ENCODE measurements at regions not wholly inside any gene's neighbourhood (a gene's known extent, or its start where the extent isn't known, plus 50 kb on each side); places are given as distances from the start of the nearest gene placed in this dataset.

DNA sequence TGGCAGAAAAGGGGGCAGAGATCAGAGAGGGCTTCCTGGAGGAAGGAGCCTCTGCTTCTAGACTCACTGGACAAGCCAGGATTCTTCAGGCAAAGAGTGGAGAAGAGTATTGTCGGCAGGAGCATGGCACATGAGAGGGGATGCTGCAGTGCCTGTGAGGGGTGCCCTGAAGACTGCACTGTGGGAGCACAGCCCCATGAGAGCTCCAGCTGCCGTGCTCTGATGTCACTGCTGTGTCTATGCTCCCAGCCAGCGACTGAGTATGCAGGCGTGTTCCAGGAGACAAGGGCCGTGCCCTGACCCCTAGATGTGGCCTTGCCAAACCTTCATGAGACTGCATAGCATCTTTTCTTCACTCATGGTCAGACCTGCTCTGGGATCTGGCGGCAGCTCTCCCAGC is 339.1 kb downstream of the RPS24 start:
- Mint-ChIP-seq H3K4me3 (ENCODE audit: unreplicated experiment) (no peak overlapping the region), H3K36me3 (ENCODE audit: low read depth, unreplicated experiment) (no peaks in the 10 kb centered on the region), H3K9me3 (ENCODE audit: unreplicated experiment) (no peaks in the 10 kb centered on the region), H3K4me1 (ENCODE audit: unreplicated experiment) (peaks cover 8% of the 10 kb centered on the region), H3K27me3 (ENCODE audit: unreplicated experiment) (peaks cover 6% of the 10 kb centered on the region), H3K27ac (ENCODE audit: unreplicated experiment) (no peak overlapping the region)
- TF ChIP-seq, protein P1, sequence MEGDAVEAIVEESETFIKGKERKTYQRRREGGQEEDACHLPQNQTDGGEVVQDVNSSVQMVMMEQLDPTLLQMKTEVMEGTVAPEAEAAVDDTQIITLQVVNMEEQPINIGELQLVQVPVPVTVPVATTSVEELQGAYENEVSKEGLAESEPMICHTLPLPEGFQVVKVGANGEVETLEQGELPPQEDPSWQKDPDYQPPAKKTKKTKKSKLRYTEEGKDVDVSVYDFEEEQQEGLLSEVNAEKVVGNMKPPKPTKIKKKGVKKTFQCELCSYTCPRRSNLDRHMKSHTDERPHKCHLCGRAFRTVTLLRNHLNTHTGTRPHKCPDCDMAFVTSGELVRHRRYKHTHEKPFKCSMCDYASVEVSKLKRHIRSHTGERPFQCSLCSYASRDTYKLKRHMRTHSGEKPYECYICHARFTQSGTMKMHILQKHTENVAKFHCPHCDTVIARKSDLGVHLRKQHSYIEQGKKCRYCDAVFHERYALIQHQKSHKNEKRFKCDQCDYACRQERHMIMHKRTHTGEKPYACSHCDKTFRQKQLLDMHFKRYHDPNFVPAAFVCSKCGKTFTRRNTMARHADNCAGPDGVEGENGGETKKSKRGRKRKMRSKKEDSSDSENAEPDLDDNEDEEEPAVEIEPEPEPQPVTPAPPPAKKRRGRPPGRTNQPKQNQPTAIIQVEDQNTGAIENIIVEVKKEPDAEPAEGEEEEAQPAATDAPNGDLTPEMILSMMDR (IDR thresholded peaks at IDR 0.05; ENCODE audit: unreplicated experiment) = no peak
- DNase-seq (ENCODE audit: low spot score) = no peak

GRCh38 chr10:78374331-78375028 is 340.8 kb downstream of the RPS24 start:
- Mint-ChIP-seq H3K27ac (ENCODE audit: unreplicated experiment) (no peak overlapping the region), H3K27me3 (ENCODE audit: unreplicated experiment) (peaks cover 3% of the 10 kb centered on the region)

DNA sequence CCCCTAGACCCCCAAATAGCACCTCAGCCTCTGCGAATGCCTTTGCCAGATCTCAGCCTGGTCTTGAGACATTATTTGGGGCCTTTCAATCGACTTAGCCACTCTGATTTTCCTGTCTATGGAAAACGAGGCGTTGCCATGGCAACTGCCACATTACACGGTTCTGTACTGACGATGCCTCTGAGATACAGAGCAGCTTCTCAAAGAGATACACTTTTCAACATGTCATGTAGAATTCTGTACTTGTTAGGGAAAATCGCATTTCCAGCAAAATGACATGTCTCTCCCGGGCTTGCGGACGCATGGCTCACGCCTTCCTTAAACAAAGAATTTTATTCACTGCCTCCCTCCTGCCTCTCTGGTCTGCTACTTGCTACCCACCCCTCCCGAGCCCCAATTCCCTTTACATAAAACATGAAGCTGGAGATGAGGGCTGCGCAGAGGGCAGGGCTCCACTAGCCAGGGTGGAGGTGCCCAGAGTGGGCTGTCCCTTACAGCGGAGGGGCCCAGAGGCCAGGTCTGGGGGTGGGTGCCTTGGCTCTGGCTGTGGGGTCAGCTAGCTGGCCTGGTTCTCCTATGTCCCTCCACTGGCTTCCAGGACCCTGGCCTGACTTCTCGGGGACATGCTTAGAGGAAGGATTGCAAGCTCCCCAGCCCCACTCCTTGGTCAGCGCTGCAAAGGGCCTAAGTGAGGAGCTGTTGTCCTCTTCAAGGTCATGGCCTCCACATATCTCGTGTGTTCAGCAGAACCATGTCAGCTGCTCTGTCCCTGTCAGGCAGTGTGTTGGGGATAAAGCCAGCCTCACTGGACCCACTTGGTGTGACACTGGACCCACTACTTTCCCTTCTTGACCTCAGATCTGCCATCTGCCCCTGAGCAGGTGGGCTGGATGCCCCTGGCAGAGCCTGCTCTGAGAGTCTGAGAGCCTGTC is 342.5 kb downstream of the RPS24 start:
- H3K9me3 Mint-ChIP-seq (ENCODE audit: unreplicated experiment) = no peaks in the 10 kb centered on the region
- no peaks in the 10 kb centered on the region for H3K36me3 Mint-ChIP-seq (ENCODE audit: low read depth, unreplicated experiment)
- H3K27ac Mint-ChIP-seq (ENCODE audit: unreplicated experiment) = no peak overlapping the region
- no peaks in the 10 kb centered on the region for H3K27me3 Mint-ChIP-seq (ENCODE audit: unreplicated experiment)
- TF ChIP-seq, protein P1 (IDR thresholded peaks at IDR 0.05; ENCODE audit: unreplicated experiment) = no peak
- no peak overlapping the region for H3K4me3 Mint-ChIP-seq (ENCODE audit: unreplicated experiment)
- H3K4me1 Mint-ChIP-seq (ENCODE audit: unreplicated experiment) = peaks cover 6% of the 10 kb centered on the region
- DNase-seq (ENCODE audit: low spot score) = no peak

More at GRCh38 chr10:78374331-78375028, 340.8 kb downstream of the RPS24 start:
- H3K4me1 Mint-ChIP-seq (ENCODE audit: unreplicated experiment) = peaks cover 8% of the 10 kb centered on the region
- no peaks in the 10 kb centered on the region for H3K9me3 Mint-ChIP-seq (ENCODE audit: unreplicated experiment)
- TF ChIP-seq, protein P1 (IDR thresholded peaks at IDR 0.05; ENCODE audit: unreplicated experiment) = no peak
- H3K4me3 Mint-ChIP-seq (ENCODE audit: unreplicated experiment) = no peak overlapping the region
- no peak for DNase-seq (ENCODE audit: low spot score)
- no peaks in the 10 kb centered on the region for H3K36me3 Mint-ChIP-seq (ENCODE audit: low read depth, unreplicated experiment)

- H3K9me3 Mint-ChIP-seq (ENCODE audit: unreplicated experiment) = no peaks in the 10 kb centered on the region
- no peak for DNase-seq (ENCODE audit: low spot score)
- H3K4me3 Mint-ChIP-seq (ENCODE audit: unreplicated experiment) = no peak overlapping the region
- peaks cover 6% of the 10 kb centered on the region for H3K4me1 Mint-ChIP-seq (ENCODE audit: unreplicated experiment)
- H3K27me3 Mint-ChIP-seq (ENCODE audit: unreplicated experiment) = peaks cover 1% of the 10 kb centered on the region
- H3K27ac Mint-ChIP-seq (ENCODE audit: unreplicated experiment) = no peak overlapping the region
- no peaks in the 10 kb centered on the region for H3K36me3 Mint-ChIP-seq (ENCODE audit: low read depth, unreplicated experiment)
- TF ChIP-seq, protein P1 (IDR thresholded peaks at IDR 0.05; ENCODE audit: unreplicated experiment) = no peak
These were observed 343.7 kb downstream of the RPS24 start for GRCh38 chr10:78377356-78377755.

DNA sequence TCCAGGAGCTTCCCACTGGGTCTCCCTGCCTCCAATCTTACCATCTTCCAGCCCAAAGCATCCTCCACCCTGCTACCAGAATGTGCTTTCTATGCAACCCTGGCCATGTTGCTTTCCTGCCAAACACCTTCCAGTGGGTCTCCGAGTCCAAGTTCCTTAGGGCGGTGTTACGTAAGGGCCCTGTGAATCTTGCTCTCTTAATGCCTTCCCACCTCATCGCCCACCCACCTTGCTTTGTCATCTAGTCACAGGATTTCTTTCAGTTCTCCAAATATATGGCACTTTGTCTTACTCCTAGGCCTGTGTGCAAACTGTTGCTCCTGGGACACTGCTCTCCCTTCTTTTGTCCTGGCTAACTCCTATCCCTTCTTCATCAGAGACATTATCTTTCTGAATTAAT is 344.5 kb downstream of the RPS24 start:
- Mint-ChIP-seq H3K4me3 (ENCODE audit: unreplicated experiment) (no peak overlapping the region), H3K27ac (ENCODE audit: unreplicated experiment) (no peak overlapping the region), H3K27me3 (ENCODE audit: unreplicated experiment) (peaks cover 2% of the 10 kb centered on the region), H3K4me1 (ENCODE audit: unreplicated experiment) (peaks cover 2% of the 10 kb centered on the region), H3K9me3 (ENCODE audit: unreplicated experiment) (no peaks in the 10 kb centered on the region), H3K36me3 (ENCODE audit: low read depth, unreplicated experiment) (no peaks in the 10 kb centered on the region)
- TF ChIP-seq, protein P1 (IDR thresholded peaks at IDR 0.05; ENCODE audit: unreplicated experiment) = no peak
- no peak for DNase-seq (ENCODE audit: low spot score)
